GM21447 (cell line): ENCODE measurements at regions not wholly inside any gene's neighbourhood (a gene's known extent, or its start where the extent isn't known, plus 50 kb on each side); places are given as distances from the start of the nearest gene placed in this dataset.
A peak's percentile ranks its signal among the peaks of the same experiment; 100 is the strongest.

ENCODE experiments used
- ATAC-seq: cut with Tn5 transposase; IDR thresholded peaks from one replicate; pipeline ENCODE4 v1.9.1; 2021; ENCODE audit not compliant: unreplicated experiment

- ATAC-seq: no peak
These were observed 543.8 kb downstream of the TNS1 start for GRCh38 chr2:217459016-217459415.

DNA sequence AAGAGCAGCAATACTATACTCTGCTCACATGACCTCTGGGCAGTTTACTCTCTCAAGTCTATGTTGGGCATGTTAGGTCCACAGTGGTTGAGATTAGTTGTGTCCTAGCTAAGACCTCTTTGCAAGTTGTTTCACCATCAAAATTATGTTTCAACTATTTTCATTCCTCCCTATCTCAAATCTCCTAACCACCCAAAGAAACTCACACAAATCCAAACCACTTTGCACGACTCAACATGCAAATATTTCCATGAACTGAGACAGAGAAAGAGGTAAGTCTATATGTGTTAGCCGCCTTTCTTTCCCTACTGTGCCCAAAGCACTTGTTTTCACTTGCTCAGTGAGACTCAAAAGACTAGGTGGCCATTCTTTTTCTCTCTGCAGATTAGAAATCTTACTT is 546.8 kb downstream of the TNS1 start:
- no peak for ATAC-seq

GRCh38 chr2:217452928-217453327 is 549.9 kb downstream of the TNS1 start:
- ATAC-seq: no peak

DNA sequence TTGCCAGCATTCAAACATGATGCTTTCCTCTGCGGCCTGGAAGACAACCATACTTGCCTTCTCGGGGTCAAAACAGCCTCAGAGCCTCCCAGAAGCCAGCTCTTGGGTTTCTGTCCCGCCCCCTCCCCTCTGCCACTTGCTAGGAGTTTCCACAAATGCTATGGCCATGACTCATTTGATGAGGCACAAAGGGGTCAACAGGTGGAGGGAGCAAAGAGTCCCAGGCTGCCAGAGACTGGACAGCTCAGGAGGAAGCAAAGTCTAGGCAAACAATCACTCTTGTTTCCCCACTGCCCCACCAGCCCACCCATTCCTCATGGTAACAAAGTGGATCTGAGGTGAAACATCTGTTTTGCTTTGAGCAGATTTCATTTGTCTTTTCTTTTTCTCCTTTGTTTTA is 551.1 kb downstream of the TNS1 start:
- no peak for ATAC-seq

GRCh38 chr2:217449444-217449843 is 553.4 kb downstream of the TNS1 start:
- ATAC-seq: no peak

- no peak for ATAC-seq
These were observed 553.9 kb downstream of the TNS1 start for GRCh38 chr2:217448860-217449259.

DNA sequence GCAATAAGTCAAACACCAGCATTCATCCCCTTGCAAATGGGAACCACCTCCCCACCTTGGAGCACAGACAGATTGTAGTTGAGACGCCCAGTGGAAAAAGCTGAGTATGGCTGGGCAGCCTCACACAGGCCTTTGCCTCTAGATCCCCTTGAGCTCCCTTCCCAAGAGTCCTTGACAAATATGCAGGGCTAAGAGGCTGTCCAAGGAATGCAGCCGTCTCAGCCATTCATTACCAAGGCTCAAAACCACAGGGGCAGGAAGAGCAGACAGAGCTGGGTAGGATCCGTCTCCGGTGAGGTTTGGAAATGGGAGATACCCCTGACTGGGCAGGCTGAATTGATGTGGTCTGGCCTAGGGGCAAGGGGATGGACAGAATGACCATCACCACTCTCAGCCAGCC is 557.1 kb downstream of the TNS1 start:
- no peak for ATAC-seq

DNA sequence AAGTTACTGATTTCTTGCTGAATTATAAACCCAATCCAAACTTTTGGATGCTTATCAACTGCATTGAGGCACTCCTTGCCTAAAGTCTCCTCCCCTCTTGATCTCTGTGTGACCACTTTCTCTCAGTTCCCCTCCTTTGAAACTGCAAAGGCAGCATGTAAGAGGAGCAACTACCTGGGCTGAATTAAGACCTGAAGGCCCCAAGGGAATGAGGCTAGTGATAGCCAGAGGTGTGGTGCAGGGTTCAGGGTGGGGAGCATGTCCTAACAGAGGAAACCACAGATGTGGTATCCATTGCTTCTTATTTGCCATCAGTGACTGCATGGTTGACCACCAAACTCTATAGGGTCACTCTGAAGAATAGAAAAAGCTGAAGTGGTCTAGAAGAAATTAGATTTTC is 557.9 kb downstream of the TNS1 start:
- no peak for ATAC-seq

GRCh38 chr2:217444509-217444908 is 558.3 kb downstream of the TNS1 start:
- no peak for ATAC-seq

- ATAC-seq: no peak
These were observed 559.2 kb downstream of the TNS1 start for GRCh38 chr2:217443601-217444000.

GRCh38 chr2:217440000-217440399 is 562.8 kb downstream of the TNS1 start:
- peak; percentile 82 for ATAC-seq

DNA sequence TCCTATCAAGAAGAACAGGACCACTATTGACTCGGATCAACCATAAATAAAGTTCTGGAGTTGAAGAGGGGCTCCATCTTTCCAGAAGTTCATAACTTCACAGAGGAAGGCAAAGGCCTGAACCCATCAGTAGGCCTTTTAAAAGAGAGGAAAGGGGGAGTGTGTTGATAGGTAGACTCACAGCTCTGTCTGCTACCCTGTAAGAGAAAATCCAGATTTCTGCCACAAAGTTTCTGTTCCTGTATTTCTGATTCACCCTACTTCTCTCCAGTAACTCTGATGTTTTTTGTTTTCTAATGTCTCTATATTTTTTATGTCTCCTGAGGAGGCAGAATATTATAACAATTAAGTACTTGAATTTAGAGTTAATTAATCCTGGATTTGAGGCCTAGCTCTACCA is 564.0 kb downstream of the TNS1 start:
- peak; percentile 40 for ATAC-seq

- ATAC-seq: no peak
These were observed 564.7 kb downstream of the TNS1 start for GRCh38 chr2:217438136-217438535.

DNA sequence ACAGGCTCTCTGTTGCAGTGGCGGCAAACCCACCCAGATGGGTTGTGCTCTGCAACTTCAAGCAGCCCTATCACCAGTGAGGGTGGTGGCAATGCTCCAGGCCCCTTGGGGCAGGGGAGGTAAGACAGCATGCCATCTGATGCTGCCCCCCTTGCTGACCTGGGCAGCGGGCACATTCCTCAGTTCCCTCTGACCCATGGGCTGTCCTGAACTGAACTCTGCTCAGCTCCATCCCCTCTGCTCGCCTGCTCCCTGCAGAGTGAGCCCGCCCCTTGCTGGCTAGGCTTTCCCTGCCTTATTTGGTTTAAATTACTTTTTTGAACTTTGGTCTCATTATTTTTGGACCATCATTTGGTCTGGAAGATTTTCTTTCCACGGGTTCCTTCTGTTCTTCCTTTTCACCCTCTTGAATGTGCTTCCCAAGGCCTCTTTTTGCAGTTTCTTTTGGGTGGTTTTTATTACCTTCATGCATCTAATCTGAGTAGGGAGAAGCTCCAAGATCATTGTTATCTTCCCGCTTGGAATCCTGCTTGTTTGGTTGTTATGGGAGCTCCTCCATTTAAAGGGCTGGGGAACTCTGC is 565.4 kb downstream of the TNS1 start:
- ATAC-seq: no peak

DNA sequence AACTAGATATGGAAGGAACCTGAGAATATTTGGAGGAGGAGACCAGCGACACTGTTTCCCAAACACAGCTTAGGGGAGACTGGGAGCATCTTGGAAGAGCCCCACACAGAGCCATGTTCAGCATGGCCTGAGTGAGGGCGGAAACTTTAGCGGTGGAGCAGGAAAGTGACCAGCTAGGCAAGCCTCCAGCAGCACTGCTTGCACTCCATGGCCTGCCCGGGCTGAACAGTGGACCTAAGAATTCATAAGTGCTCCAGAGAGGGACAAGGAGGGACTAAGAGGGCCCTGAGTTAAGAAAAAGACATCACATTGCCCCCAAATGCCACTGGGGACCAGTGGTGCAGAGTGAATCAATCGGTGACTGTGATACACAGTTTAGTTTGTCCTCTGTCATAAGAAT is 566.4 kb downstream of the TNS1 start:
- no peak for ATAC-seq

GRCh38 chr2:217434180-217434975 is 568.4 kb downstream of the TNS1 start:
- peak; percentile 97 for ATAC-seq

GRCh38 chr2:217433522-217433921 is 569.3 kb downstream of the TNS1 start:
- ATAC-seq: no peak

DNA sequence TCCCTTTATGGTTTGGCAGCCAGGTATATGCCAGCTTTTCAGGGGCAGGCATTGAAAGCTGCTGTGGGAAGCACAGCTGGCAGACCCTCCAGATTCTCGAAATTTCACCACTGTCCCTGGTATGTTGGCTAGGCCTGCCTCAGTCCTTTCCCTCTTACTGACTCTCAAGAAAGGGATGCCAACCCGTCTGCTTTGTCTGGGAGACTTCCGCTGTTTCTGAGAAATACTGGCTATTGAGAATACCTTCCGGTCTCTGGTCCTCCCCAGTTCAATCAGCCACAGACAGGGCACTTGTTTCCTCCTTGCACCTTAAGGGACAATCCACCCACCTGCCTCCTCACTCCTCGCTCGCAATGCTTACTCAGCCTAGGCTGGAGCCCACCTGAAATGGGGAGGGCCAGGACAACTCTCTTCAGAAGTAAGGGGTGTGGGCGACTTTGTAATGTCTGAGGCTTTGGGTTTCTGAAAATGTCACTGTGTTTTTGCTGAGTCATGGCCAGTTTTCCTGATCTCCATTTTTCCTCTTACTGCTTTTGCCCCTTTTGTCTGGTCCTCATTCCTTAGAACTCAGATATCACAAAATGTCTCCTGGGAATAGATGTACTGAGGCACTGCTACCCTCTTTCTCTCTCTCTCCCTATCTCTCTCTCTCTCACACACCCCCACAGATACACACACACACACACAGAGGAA is 571.1 kb downstream of the TNS1 start:
- ATAC-seq: no peak

DNA sequence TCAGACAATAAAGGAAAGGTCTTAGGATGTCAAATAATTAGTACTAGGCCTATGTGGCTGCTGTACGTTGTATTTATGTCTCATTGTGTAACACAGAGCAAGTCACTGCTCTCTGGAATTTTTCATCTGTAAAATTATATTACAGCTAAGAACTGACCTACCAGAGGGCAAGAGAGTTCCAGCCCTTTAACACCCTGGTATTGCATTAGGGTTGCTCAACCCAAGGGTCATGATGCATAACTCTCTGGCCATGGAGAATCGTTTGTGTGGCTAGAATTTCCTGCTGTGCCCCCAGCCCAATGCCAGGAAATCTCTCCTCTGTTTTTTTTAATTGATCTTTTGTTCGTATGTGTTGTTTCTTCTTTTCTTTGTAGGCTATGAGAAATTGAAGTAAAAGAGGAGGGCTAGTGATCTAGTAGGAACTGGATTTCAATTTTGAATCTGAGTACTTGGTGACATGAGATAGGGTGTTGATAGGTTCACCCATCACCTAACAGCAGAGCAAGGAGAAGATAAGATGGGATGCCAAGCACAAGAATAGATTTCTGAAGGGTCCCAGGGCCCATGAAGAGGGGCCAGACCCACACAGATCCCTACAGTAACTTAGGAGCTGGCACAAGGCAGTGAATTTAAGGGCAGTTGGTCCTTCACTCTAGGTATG is 571.2 kb upstream of the TNP1 start:
- no peak for ATAC-seq

- ATAC-seq: no peak
These were observed 570.2 kb upstream of the TNP1 start for GRCh38 chr2:217429981-217430500.

GRCh38 chr2:217421834-217422233 is 562.0 kb upstream of the TNP1 start:
- no peak for ATAC-seq
